ENCODE measurements at regions not wholly inside any gene's neighbourhood (a gene's known extent, or its start where the extent isn't known, plus 50 kb on each side); places are given as distances from the start of the nearest gene placed in this dataset.
"Not testable (repeated sequence)": the region's sequence is repeated elsewhere in the genome, so short reads cannot be mapped to it uniquely, and the experiment has no call there.

GRCh38 chr14:106620368-106620767 is 1094.0 kb downstream of the TMEM121 start:
- ATAC-seq (ENCODE audit: insufficient read depth, low FRiP score) (no peak), DNase-seq (no peak)
- H3K36me3 ChIP-seq (ENCODE audit: control insufficient read depth in 4 of 4, insufficient read depth in 4 of 4, low read length in 4 of 4), result no peaks in the 10 kb centered on the region
- no peak overlapping the region for H3K27ac ChIP-seq (ENCODE audit: low read depth in 1 of 2, low read length in 1 of 2)
- H3K4me1 ChIP-seq (ENCODE audit: control insufficient read depth in 5 of 5, insufficient read depth in 5 of 5, low read length in 5 of 5), result no peaks in the 10 kb centered on the region
- TF ChIP-seq, protein P1, sequence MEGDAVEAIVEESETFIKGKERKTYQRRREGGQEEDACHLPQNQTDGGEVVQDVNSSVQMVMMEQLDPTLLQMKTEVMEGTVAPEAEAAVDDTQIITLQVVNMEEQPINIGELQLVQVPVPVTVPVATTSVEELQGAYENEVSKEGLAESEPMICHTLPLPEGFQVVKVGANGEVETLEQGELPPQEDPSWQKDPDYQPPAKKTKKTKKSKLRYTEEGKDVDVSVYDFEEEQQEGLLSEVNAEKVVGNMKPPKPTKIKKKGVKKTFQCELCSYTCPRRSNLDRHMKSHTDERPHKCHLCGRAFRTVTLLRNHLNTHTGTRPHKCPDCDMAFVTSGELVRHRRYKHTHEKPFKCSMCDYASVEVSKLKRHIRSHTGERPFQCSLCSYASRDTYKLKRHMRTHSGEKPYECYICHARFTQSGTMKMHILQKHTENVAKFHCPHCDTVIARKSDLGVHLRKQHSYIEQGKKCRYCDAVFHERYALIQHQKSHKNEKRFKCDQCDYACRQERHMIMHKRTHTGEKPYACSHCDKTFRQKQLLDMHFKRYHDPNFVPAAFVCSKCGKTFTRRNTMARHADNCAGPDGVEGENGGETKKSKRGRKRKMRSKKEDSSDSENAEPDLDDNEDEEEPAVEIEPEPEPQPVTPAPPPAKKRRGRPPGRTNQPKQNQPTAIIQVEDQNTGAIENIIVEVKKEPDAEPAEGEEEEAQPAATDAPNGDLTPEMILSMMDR (IDR thresholded peaks at IDR 0.05; ENCODE audit: control extremely low read depth, extremely low read depth), result no peak
- no peak overlapping the region for H3K4me3 ChIP-seq
- peaks cover 0 to 17% (median 0%) of the 10 kb centered on the region in 4 donors for H3K9me3 ChIP-seq (ENCODE audit: control insufficient read depth in 4 of 4, insufficient read depth in 3 of 4, low read length in 3 of 4)
- H3K9ac ChIP-seq (ENCODE audit: insufficient read depth in 1 of 2, low read length in 2 of 2), result no peak overlapping the region
- peaks cover 0 to 5% (median 0%) of the 10 kb centered on the region in 3 donors for H3K27me3 ChIP-seq (ENCODE audit: control insufficient read depth in 3 of 3, insufficient read depth in 3 of 3, low read length in 2 of 3)
- WGBS, 2 donors, result 60 to 76% methylated on average over 2 of the region's 2 CpGs

- WGBS, 2 donors, result 35 to 52% methylated on average over 12 of the region's 12 CpGs
- peaks cover 0 to 13% (median 0%) of the 10 kb centered on the region in 4 donors for H3K9me3 ChIP-seq (ENCODE audit: control insufficient read depth in 4 of 4, insufficient read depth in 3 of 4, low read length in 3 of 4)
- H3K36me3 ChIP-seq (ENCODE audit: control insufficient read depth in 4 of 4, insufficient read depth in 4 of 4, low read length in 4 of 4), result no peaks in the 10 kb centered on the region
- H3K27me3 ChIP-seq (ENCODE audit: control insufficient read depth in 3 of 3, insufficient read depth in 3 of 3, low read length in 2 of 3), result peaks cover 0 to 5% (median 0%) of the 10 kb centered on the region in 3 donors
- no peak overlapping the region for H3K27ac ChIP-seq (ENCODE audit: low read depth in 1 of 2, low read length in 1 of 2)
- no peaks in the 10 kb centered on the region for H3K4me1 ChIP-seq (ENCODE audit: control insufficient read depth in 5 of 5, insufficient read depth in 5 of 5, low read length in 5 of 5)
- H3K4me3 ChIP-seq, result no peak overlapping the region
- TF ChIP-seq, protein P1 (IDR thresholded peaks at IDR 0.05; ENCODE audit: control extremely low read depth, extremely low read depth), result no peak
- H3K9ac ChIP-seq (ENCODE audit: insufficient read depth in 1 of 2, low read length in 2 of 2), result no peak overlapping the region
- DNase-seq (no peak), ATAC-seq (ENCODE audit: insufficient read depth, low FRiP score) (no peak)
These were observed 1095.9 kb downstream of the TMEM121 start for GRCh38 chr14:106622200-106622745.

- WGBS, 2 donors, result 27 to 59% methylated on average over 3 of the region's 3 CpGs
- no peaks in the 10 kb centered on the region for H3K36me3 ChIP-seq (ENCODE audit: control insufficient read depth in 4 of 4, insufficient read depth in 4 of 4, low read length in 4 of 4)
- no peak overlapping the region for H3K9ac ChIP-seq (ENCODE audit: insufficient read depth in 1 of 2, low read length in 2 of 2)
- peaks cover 0 to 5% (median 0%) of the 10 kb centered on the region in 3 donors for H3K27me3 ChIP-seq (ENCODE audit: control insufficient read depth in 3 of 3, insufficient read depth in 3 of 3, low read length in 2 of 3)
- no peak for ATAC-seq (ENCODE audit: insufficient read depth, low FRiP score)
- TF ChIP-seq, protein P1 (IDR thresholded peaks at IDR 0.05; ENCODE audit: control extremely low read depth, extremely low read depth), result no peak
- DNase-seq, result no peak
- no peak overlapping the region for H3K27ac ChIP-seq (ENCODE audit: low read depth in 1 of 2, low read length in 1 of 2)
- H3K4me3 ChIP-seq, result no peak overlapping the region
- peaks cover 0 to 11% (median 0%) of the 10 kb centered on the region in 4 donors for H3K9me3 ChIP-seq (ENCODE audit: control insufficient read depth in 4 of 4, insufficient read depth in 3 of 4, low read length in 3 of 4)
- H3K4me1 ChIP-seq (ENCODE audit: control insufficient read depth in 5 of 5, insufficient read depth in 5 of 5, low read length in 5 of 5), result no peaks in the 10 kb centered on the region
These were observed 1098.8 kb downstream of the TMEM121 start for GRCh38 chr14:106625186-106625585.

DNA sequence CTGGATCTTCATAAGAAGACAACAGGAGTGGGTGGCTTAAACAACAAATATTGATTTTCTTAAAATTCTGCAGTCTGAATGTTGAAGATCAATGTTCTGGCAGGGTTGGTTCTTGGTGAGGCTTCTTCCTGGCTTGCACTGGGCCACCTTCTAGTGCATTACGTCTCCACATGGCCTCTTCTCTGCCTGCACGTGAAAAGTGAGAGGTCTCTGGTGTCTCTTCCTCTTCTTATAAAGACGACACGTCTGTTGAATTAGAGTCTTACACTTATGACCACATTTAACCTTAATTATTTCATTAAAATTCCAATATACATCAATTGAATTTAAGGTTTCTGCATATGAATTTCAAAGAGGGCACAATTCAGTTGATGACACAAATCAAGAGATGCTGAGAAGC is 1100.1 kb downstream of the TMEM121 start:
- not testable (repeated sequence) for H3K27me3 ChIP-seq (ENCODE audit: control insufficient read depth in 3 of 3, insufficient read depth in 3 of 3, low read length in 2 of 3); H3K4me1 ChIP-seq (ENCODE audit: control insufficient read depth in 5 of 5, insufficient read depth in 5 of 5, low read length in 5 of 5); H3K4me3 ChIP-seq; DNase-seq; H3K36me3 ChIP-seq (ENCODE audit: control insufficient read depth in 4 of 4, insufficient read depth in 4 of 4, low read length in 4 of 4); H3K27ac ChIP-seq (ENCODE audit: low read depth in 1 of 2, low read length in 1 of 2); H3K9ac ChIP-seq (ENCODE audit: insufficient read depth in 1 of 2, low read length in 2 of 2); ATAC-seq (ENCODE audit: insufficient read depth, low FRiP score)
- WGBS, 2 donors, result 20 to 45% methylated on average over 4 of the region's 4 CpGs
- H3K9me3 ChIP-seq (ENCODE audit: control insufficient read depth in 4 of 4, insufficient read depth in 3 of 4, low read length in 3 of 4), result peaks cover 0 to 11% (median 0%) of the 10 kb centered on the region in 4 donors

GRCh38 chr14:106626942-106627588 is 1100.7 kb downstream of the TMEM121 start:
- not testable (repeated sequence) for H3K27ac ChIP-seq (ENCODE audit: low read depth in 1 of 2, low read length in 1 of 2); H3K36me3 ChIP-seq (ENCODE audit: control insufficient read depth in 4 of 4, insufficient read depth in 4 of 4, low read length in 4 of 4); H3K27me3 ChIP-seq (ENCODE audit: control insufficient read depth in 3 of 3, insufficient read depth in 3 of 3, low read length in 2 of 3); H3K4me1 ChIP-seq (ENCODE audit: control insufficient read depth in 5 of 5, insufficient read depth in 5 of 5, low read length in 5 of 5); DNase-seq; H3K4me3 ChIP-seq; ATAC-seq (ENCODE audit: insufficient read depth, low FRiP score); H3K9ac ChIP-seq (ENCODE audit: insufficient read depth in 1 of 2, low read length in 2 of 2)
- H3K9me3 ChIP-seq (ENCODE audit: control insufficient read depth in 4 of 4, insufficient read depth in 3 of 4, low read length in 3 of 4), result peaks cover 0 to 11% (median 0%) of the 10 kb centered on the region in 4 donors
- 32 to 39% methylated on average over 19 to 20 of the region's 22 CpGs for WGBS, 2 donors
